Right lobe of liver (tissue), 4 donors: ENCODE measurements at regions not wholly inside any gene's neighbourhood (a gene's known extent, or its start where the extent isn't known, plus 50 kb on each side); places are given as distances from the start of the nearest gene placed in this dataset.

Experiments
- POLR2A ChIP-seq: fragments of 450-650 bp; IDR thresholded peaks from one replicate; pipeline ENCODE4 v1.6.1; 2017; ENCODE audit warnings: antibody characterized with exemption, mild to moderate bottlenecking
- TF ChIP-seq, protein P1 (sequence below), 4 donors: fragments of 200-600 bp in 3 of 4; fragments of 450-650 bp in 1 of 4; IDR thresholded peaks; one replicate each; pipeline versions ENCODE4 v1.5.1 to v1.8.0; 2016 to 2022; ENCODE audit warnings: antibody characterized with exemption in 4 of 4, mild to moderate bottlenecking in 2 of 4
- donor health status: DM: no; HTN: no; CAD: no.
- donor health status: DM: no; HTN: no; CAD: no.
- donor health status: DM: no; HTN: yes; CAD: no.

DNA sequence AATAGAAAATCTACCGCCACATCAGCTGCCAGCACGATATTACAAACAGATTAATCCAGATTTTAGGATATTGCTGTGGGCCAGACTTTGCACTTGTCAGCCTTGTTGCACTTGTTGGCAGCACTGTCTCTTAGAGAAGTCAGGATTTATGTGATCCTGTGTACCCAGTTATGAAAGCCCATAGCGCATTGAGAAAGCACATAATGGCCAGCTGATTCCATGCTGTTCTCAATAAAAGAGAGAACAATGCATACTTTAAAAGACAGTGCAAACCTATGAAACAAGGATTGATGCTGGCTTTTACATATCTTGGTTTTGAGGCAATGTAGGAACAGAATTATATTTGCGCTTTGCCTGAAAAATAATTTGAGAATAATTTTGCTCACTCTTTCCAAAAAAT, 140.8 kb downstream of the CEP120 start:
- TF ChIP-seq, protein P1, sequence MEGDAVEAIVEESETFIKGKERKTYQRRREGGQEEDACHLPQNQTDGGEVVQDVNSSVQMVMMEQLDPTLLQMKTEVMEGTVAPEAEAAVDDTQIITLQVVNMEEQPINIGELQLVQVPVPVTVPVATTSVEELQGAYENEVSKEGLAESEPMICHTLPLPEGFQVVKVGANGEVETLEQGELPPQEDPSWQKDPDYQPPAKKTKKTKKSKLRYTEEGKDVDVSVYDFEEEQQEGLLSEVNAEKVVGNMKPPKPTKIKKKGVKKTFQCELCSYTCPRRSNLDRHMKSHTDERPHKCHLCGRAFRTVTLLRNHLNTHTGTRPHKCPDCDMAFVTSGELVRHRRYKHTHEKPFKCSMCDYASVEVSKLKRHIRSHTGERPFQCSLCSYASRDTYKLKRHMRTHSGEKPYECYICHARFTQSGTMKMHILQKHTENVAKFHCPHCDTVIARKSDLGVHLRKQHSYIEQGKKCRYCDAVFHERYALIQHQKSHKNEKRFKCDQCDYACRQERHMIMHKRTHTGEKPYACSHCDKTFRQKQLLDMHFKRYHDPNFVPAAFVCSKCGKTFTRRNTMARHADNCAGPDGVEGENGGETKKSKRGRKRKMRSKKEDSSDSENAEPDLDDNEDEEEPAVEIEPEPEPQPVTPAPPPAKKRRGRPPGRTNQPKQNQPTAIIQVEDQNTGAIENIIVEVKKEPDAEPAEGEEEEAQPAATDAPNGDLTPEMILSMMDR (IDR thresholded peaks at IDR 0.05) = no peak
- TF ChIP-seq POLR2A = no peak
